ENCODE measurements at regions not wholly inside any gene's neighbourhood (a gene's known extent, or its start where the extent isn't known, plus 50 kb on each side); places are given as distances from the start of the nearest gene placed in this dataset.

GRCh38 chr2:156790343-156791037, 354.3 kb downstream of the GPD2 start:
- Histone ChIP-seq H3K4me3 (ENCODE audit: low read length in 2 of 2) (no peak overlapping the region), H3K27me3 (ENCODE audit: control insufficient read depth in 3 of 3, insufficient read depth in 3 of 3, low read depth in 1 of 3, low read length in 3 of 3) (peaks cover 0 to 2% (median 0%) of the 10 kb centered on the region in 3 experiments), H3K14ac (ENCODE audit: low read length) (no peak overlapping the region), H3K36me3 (replicated peaks in 1 of 2; ENCODE audit: control insufficient read depth in 2 of 2, insufficient read depth in 2 of 2, low read length in 2 of 2) (no peaks in the 10 kb centered on the region), H3K4ac (ENCODE audit: low read length) (no peak overlapping the region), H3K4me1 (ENCODE audit: control insufficient read depth in 2 of 2, insufficient read depth in 1 of 2, low read depth in 1 of 2, low read length in 2 of 2) (no peaks in the 10 kb centered on the region), H2BK120ac (ENCODE audit: low read depth, low read length) (no peak overlapping the region), H4K91ac (ENCODE audit: low read depth, low read length, poor library complexity) (no peak overlapping the region), H3K18ac (ENCODE audit: low read length) (no peak overlapping the region), H3K23ac (ENCODE audit: low read depth, low read length, poor library complexity) (no peak overlapping the region), H3K9me3 (replicated peaks in 1 of 2; ENCODE audit: control insufficient read depth in 2 of 2, insufficient read depth in 1 of 2, low read depth in 1 of 2, low read length in 2 of 2) (no peaks in the 10 kb centered on the region), H3K9ac (ENCODE audit: low read depth, low read length, poor library complexity) (no peak overlapping the region), H4K8ac (ENCODE audit: low read depth, low read length) (no peak overlapping the region), H3K27ac (replicated peaks; ENCODE audit: low read length) (no peak overlapping the region), H2BK12ac (ENCODE audit: low read length) (no peak overlapping the region), H2AFZ (ENCODE audit: low read length) (no peak overlapping the region), H2BK15ac (ENCODE audit: low read length) (no peak overlapping the region), H2AK5ac (ENCODE audit: low read depth, low read length) (no peak overlapping the region), H3K79me1 (ENCODE audit: low read depth, low read length) (no peaks in the 10 kb centered on the region), H2BK5ac (ENCODE audit: low read length) (no peak overlapping the region), H3K4me2 (ENCODE audit: insufficient read depth, low read length, poor library complexity, severe bottlenecking) (no peak overlapping the region)
- no CpG with 5 or more reads among the region's 3 CpGs for WGBS, 2 donors (ENCODE audit: extremely low coverage in 2 of 2, insufficient read length in 2 of 2, insufficient replicate concordance in 1 of 2)
- DNase-seq (ENCODE audit: low spot score): no peak

- Histone ChIP-seq H3K14ac (ENCODE audit: low read length) (no peak overlapping the region), H3K4me2 (ENCODE audit: insufficient read depth, low read length, poor library complexity, severe bottlenecking) (no peak overlapping the region), H3K9ac (ENCODE audit: low read depth, low read length, poor library complexity) (no peak overlapping the region), H3K27ac (replicated peaks; ENCODE audit: low read length) (no peak overlapping the region), H3K4me3 (ENCODE audit: low read length in 2 of 2) (no peak overlapping the region), H3K9me3 (replicated peaks in 1 of 2; ENCODE audit: control insufficient read depth in 2 of 2, insufficient read depth in 1 of 2, low read depth in 1 of 2, low read length in 2 of 2) (no peaks in the 10 kb centered on the region), H3K79me1 (ENCODE audit: low read depth, low read length) (no peaks in the 10 kb centered on the region), H2BK15ac (ENCODE audit: low read length) (no peak overlapping the region), H4K91ac (ENCODE audit: low read depth, low read length, poor library complexity) (no peak overlapping the region), H3K4me1 (ENCODE audit: control insufficient read depth in 2 of 2, insufficient read depth in 1 of 2, low read depth in 1 of 2, low read length in 2 of 2) (no peaks in the 10 kb centered on the region), H3K18ac (ENCODE audit: low read length) (no peak overlapping the region), H2BK12ac (ENCODE audit: low read length) (no peak overlapping the region), H2AFZ (ENCODE audit: low read length) (no peak overlapping the region), H3K23ac (ENCODE audit: low read depth, low read length, poor library complexity) (no peak overlapping the region), H2AK5ac (ENCODE audit: low read depth, low read length) (no peak overlapping the region), H2BK5ac (ENCODE audit: low read length) (no peak overlapping the region), H3K27me3 (ENCODE audit: control insufficient read depth in 3 of 3, insufficient read depth in 3 of 3, low read depth in 1 of 3, low read length in 3 of 3) (peaks cover 0 to 2% (median 0%) of the 10 kb centered on the region in 3 experiments), H2BK120ac (ENCODE audit: low read depth, low read length) (no peak overlapping the region), H3K36me3 (replicated peaks in 1 of 2; ENCODE audit: control insufficient read depth in 2 of 2, insufficient read depth in 2 of 2, low read length in 2 of 2) (no peaks in the 10 kb centered on the region), H3K4ac (ENCODE audit: low read length) (no peak overlapping the region), H4K8ac (ENCODE audit: low read depth, low read length) (no peak overlapping the region)
- DNase-seq (ENCODE audit: low spot score): no peak
- WGBS, 2 donors (ENCODE audit: extremely low coverage in 2 of 2, insufficient read length in 2 of 2, insufficient replicate concordance in 1 of 2): no CpG with 5 or more reads among the region's 9 CpGs
Measured at GRCh38 chr2:156792242-156792840, 356.2 kb downstream of the GPD2 start.

- H4K91ac ChIP-seq (ENCODE audit: low read depth, low read length, poor library complexity): no peak overlapping the region
- H3K18ac ChIP-seq (ENCODE audit: low read length): no peak overlapping the region
- no peak overlapping the region for H3K27ac ChIP-seq (replicated peaks; ENCODE audit: low read length)
- peaks cover 0 to 2% (median 0%) of the 10 kb centered on the region in 3 experiments for H3K27me3 ChIP-seq (ENCODE audit: control insufficient read depth in 3 of 3, insufficient read depth in 3 of 3, low read depth in 1 of 3, low read length in 3 of 3)
- peaks cover 9% of the 10 kb centered on the region in 2 donors for H3K4me1 ChIP-seq (ENCODE audit: control insufficient read depth in 2 of 2, insufficient read depth in 1 of 2, low read depth in 1 of 2, low read length in 2 of 2)
- no peak overlapping the region for H2BK15ac ChIP-seq (ENCODE audit: low read length)
- H3K79me1 ChIP-seq (ENCODE audit: low read depth, low read length): no peaks in the 10 kb centered on the region
- no peaks in the 10 kb centered on the region for H3K36me3 ChIP-seq (replicated peaks in 1 of 2; ENCODE audit: control insufficient read depth in 2 of 2, insufficient read depth in 2 of 2, low read length in 2 of 2)
- H2AFZ ChIP-seq (ENCODE audit: low read length): no peak overlapping the region
- H3K23ac ChIP-seq (ENCODE audit: low read depth, low read length, poor library complexity): no peak overlapping the region
- no peak for DNase-seq (ENCODE audit: low spot score)
- no peak overlapping the region for H3K14ac ChIP-seq (ENCODE audit: low read length)
- no peak overlapping the region for H2BK5ac ChIP-seq (ENCODE audit: low read length)
- H2BK12ac ChIP-seq (ENCODE audit: low read length): no peak overlapping the region
- H3K9ac ChIP-seq (ENCODE audit: low read depth, low read length, poor library complexity): no peak overlapping the region
- H3K9me3 ChIP-seq (replicated peaks in 1 of 2; ENCODE audit: control insufficient read depth in 2 of 2, insufficient read depth in 1 of 2, low read depth in 1 of 2, low read length in 2 of 2): no peaks in the 10 kb centered on the region
- no peak overlapping the region for H4K8ac ChIP-seq (ENCODE audit: low read depth, low read length)
- no peak overlapping the region for H3K4me2 ChIP-seq (ENCODE audit: insufficient read depth, low read length, poor library complexity, severe bottlenecking)
- H2AK5ac ChIP-seq (ENCODE audit: low read depth, low read length): no peak overlapping the region
- no CpG with 5 or more reads among the region's 2 CpGs for WGBS, 2 donors (ENCODE audit: extremely low coverage in 2 of 2, insufficient read length in 2 of 2, insufficient replicate concordance in 1 of 2)
- H2BK120ac ChIP-seq (ENCODE audit: low read depth, low read length): no peak overlapping the region
- no peak overlapping the region for H3K4ac ChIP-seq (ENCODE audit: low read length)
- no peak overlapping the region for H3K4me3 ChIP-seq (ENCODE audit: low read length in 2 of 2)
Measured at GRCh38 chr2:156797832-156798231, 361.7 kb downstream of the GPD2 start.

- no peaks in the 10 kb centered on the region for H3K36me3 ChIP-seq (replicated peaks in 1 of 2; ENCODE audit: control insufficient read depth in 2 of 2, insufficient read depth in 2 of 2, low read length in 2 of 2)
- H2AFZ ChIP-seq (ENCODE audit: low read length): no peak overlapping the region
- no peak overlapping the region for H2BK15ac ChIP-seq (ENCODE audit: low read length)
- H2AK5ac ChIP-seq (ENCODE audit: low read depth, low read length): no peak overlapping the region
- no peak overlapping the region for H2BK12ac ChIP-seq (ENCODE audit: low read length)
- H4K91ac ChIP-seq (ENCODE audit: low read depth, low read length, poor library complexity): no peak overlapping the region
- H3K4me2 ChIP-seq (ENCODE audit: insufficient read depth, low read length, poor library complexity, severe bottlenecking): no peak overlapping the region
- no peak overlapping the region for H2BK120ac ChIP-seq (ENCODE audit: low read depth, low read length)
- H3K9me3 ChIP-seq (replicated peaks in 1 of 2; ENCODE audit: control insufficient read depth in 2 of 2, insufficient read depth in 1 of 2, low read depth in 1 of 2, low read length in 2 of 2): no peaks in the 10 kb centered on the region
- no peak overlapping the region for H3K23ac ChIP-seq (ENCODE audit: low read depth, low read length, poor library complexity)
- H2BK5ac ChIP-seq (ENCODE audit: low read length): no peak overlapping the region
- peaks cover 9 to 12% of the 10 kb centered on the region in 2 donors for H3K4me1 ChIP-seq (ENCODE audit: control insufficient read depth in 2 of 2, insufficient read depth in 1 of 2, low read depth in 1 of 2, low read length in 2 of 2)
- H3K27me3 ChIP-seq (ENCODE audit: control insufficient read depth in 3 of 3, insufficient read depth in 3 of 3, low read depth in 1 of 3, low read length in 3 of 3): no peaks in the 10 kb centered on the region
- no CpG with 5 or more reads among the region's 3 CpGs for WGBS, 2 donors (ENCODE audit: extremely low coverage in 2 of 2, insufficient read length in 2 of 2, insufficient replicate concordance in 1 of 2)
- H4K8ac ChIP-seq (ENCODE audit: low read depth, low read length): no peak overlapping the region
- no peak overlapping the region for H3K27ac ChIP-seq (replicated peaks; ENCODE audit: low read length)
- no peak overlapping the region for H3K4me3 ChIP-seq (ENCODE audit: low read length in 2 of 2)
- peak; percentile 37 for DNase-seq (ENCODE audit: low spot score)
- no peak overlapping the region for H3K9ac ChIP-seq (ENCODE audit: low read depth, low read length, poor library complexity)
- H3K79me1 ChIP-seq (ENCODE audit: low read depth, low read length): no peaks in the 10 kb centered on the region
- H3K18ac ChIP-seq (ENCODE audit: low read length): no peak overlapping the region
- H3K14ac ChIP-seq (ENCODE audit: low read length): no peak overlapping the region
- no peak overlapping the region for H3K4ac ChIP-seq (ENCODE audit: low read length)
Measured at GRCh38 chr2:156800065-156800653, 364.0 kb downstream of the GPD2 start.
